Prostate gland (tissue), 2 donors: ENCODE measurements at regions not wholly inside any gene's neighbourhood (a gene's known extent, or its start where the extent isn't known, plus 50 kb on each side); places are given as distances from the start of the nearest gene placed in this dataset.

Experiments used
- DNase-seq: peaks from one replicate; pipeline ENCODE4 v3.0.0-alpha.2; 2019; ENCODE audit warnings: low spot score
- H3K27ac ChIP-seq, 2 donors: fragments of 200-600 bp; sonication (generic); 2 replicates each; pipeline ENCODE4 v1.5.1; 2017 to 2019
- H3K27me3 ChIP-seq: fragments of 200-600 bp; sonication (generic); replicated peaks from 2 replicates; pipeline ENCODE4 v1.5.1; 2019; ENCODE audit not compliant: insufficient read depth
- H3K36me3 ChIP-seq, 2 donors: fragments of 200-600 bp; sonication (generic); 1 replicate in 1 of 2; 2 replicates in 1 of 2; pipeline versions ENCODE4 v1.5.1 to v1.8.1; 2017 to 2019
- H3K4me1 ChIP-seq: fragments of 200-600 bp; sonication (generic); replicated peaks from 2 replicates; pipeline ENCODE4 v1.5.1; 2019
- H3K4me3 ChIP-seq, 2 donors: fragments of 200-600 bp; sonication (generic); 2 replicates each; pipeline ENCODE4 v1.5.1; 2017 to 2019
- H3K9me3 ChIP-seq: fragments of 200-600 bp; sonication (generic); 2 replicates; pipeline ENCODE4 v1.5.1; 2017
- CTCF ChIP-seq, 4 experiments: fragments of 200-600 bp in 2 of 4; fragments of 450-650 bp in 2 of 4; sonication (generic) in 2 of 4; IDR thresholded peaks; 1 replicate in 3 of 4; 2 replicates in 1 of 4; pipeline ENCODE4 v1.5.1; 2016 to 2019; ENCODE audit warnings: antibody characterized with exemption in 4 of 4, mild to moderate bottlenecking in 2 of 4, moderate library complexity in 2 of 4
- POLR2A ChIP-seq: fragments of 450-650 bp; IDR thresholded peaks from one replicate; pipeline ENCODE4 v1.6.1; 2016; ENCODE audit warnings: antibody characterized with exemption, mild to moderate bottlenecking
- POLR2AphosphoS5 ChIP-seq: sonication (generic); formaldehyde crosslinking; IDR thresholded peaks from one replicate; pipeline ENCODE4 v1.6.1; 2017; ENCODE audit warnings: antibody characterized with exemption
- WGBS: methylation state at CpG from one replicate; pipeline ENCODE4 v1.1.5; 2018; 5-methylcytosine and 5-hydroxymethylcytosine counted together
- intact Hi-C: fragments of 100-400 bp; cut with DNase I; formaldehyde crosslinking; loops from one replicate; pipeline ENCODE4 v1.14.2; 2022

GRCh38 chr9:126116351-126117157, 210.1 kb upstream of the MVB12B start:
- H3K27ac ChIP-seq: no peak overlapping the region
- 84% methylated on average over 17 of the region's 17 CpGs for WGBS
- DNase-seq: no peak
- intact Hi-C loops: no loop called here
- H3K4me3 ChIP-seq: no peak overlapping the region
- no peaks in the 10 kb centered on the region for H3K4me1 ChIP-seq
- no peaks in the 10 kb centered on the region for H3K36me3 ChIP-seq
- no peaks in the 10 kb centered on the region for H3K9me3 ChIP-seq
- H3K27me3 ChIP-seq: no peaks in the 10 kb centered on the region
- TF ChIP-seq POLR2AphosphoS5 (no peak), CTCF (IDR thresholded peaks at IDR 0.05) (no peak), POLR2A (no peak)

GRCh38 chr9:126117158-126117425, 209.5 kb upstream of the MVB12B start:
- H3K9me3 ChIP-seq: no peaks in the 10 kb centered on the region
- H3K27ac ChIP-seq: no peak overlapping the region
- no peaks in the 10 kb centered on the region for H3K27me3 ChIP-seq
- no peak overlapping the region for H3K4me3 ChIP-seq
- H3K36me3 ChIP-seq: no peaks in the 10 kb centered on the region
- no peak for DNase-seq
- TF ChIP-seq CTCF (IDR thresholded peaks at IDR 0.05): no peak
- intact Hi-C loops: no loop called here
- 93% methylated on average over 4 of the region's 4 CpGs for WGBS
- H3K4me1 ChIP-seq: no peaks in the 10 kb centered on the region

GRCh38 chr9:126117631-126118030, 209.0 kb upstream of the MVB12B start:
- DNase-seq: no peak
- TF ChIP-seq POLR2A (no peak), POLR2AphosphoS5 (no peak), CTCF (IDR thresholded peaks at IDR 0.05) (no peak)
- Histone ChIP-seq H3K27ac (no peak overlapping the region), H3K4me3 (no peak overlapping the region), H3K9me3 (no peaks in the 10 kb centered on the region), H3K36me3 (no peaks in the 10 kb centered on the region), H3K27me3 (no peaks in the 10 kb centered on the region), H3K4me1 (no peaks in the 10 kb centered on the region)
- intact Hi-C loops: no loop called here
- WGBS: 89% methylated on average over 9 of the region's 9 CpGs

- Histone ChIP-seq H3K9me3 (no peaks in the 10 kb centered on the region), H3K36me3 (no peaks in the 10 kb centered on the region), H3K27ac (no peak overlapping the region), H3K4me1 (no peaks in the 10 kb centered on the region), H3K27me3 (no peaks in the 10 kb centered on the region), H3K4me3 (no peak overlapping the region)
- DNase-seq: no peak
- no peak for TF ChIP-seq POLR2A
- TF ChIP-seq POLR2AphosphoS5: no peak
- TF ChIP-seq CTCF (IDR thresholded peaks at IDR 0.05): no peak
- WGBS: 85% methylated on average over 6 of the region's 6 CpGs
- intact Hi-C loops: no loop called here
Measured at GRCh38 chr9:126119731-126120130, 206.9 kb upstream of the MVB12B start.

GRCh38 chr9:126122901-126123616, 203.6 kb upstream of the MVB12B start:
- Histone ChIP-seq H3K4me1 (no peaks in the 10 kb centered on the region), H3K36me3 (no peaks in the 10 kb centered on the region), H3K4me3 (no peak overlapping the region), H3K9me3 (no peaks in the 10 kb centered on the region), H3K27me3 (no peaks in the 10 kb centered on the region), H3K27ac (no peak overlapping the region)
- WGBS: 69% methylated on average over 4 of the region's 4 CpGs
- TF ChIP-seq CTCF (IDR thresholded peaks at IDR 0.05) (no peak), POLR2AphosphoS5 (no peak), POLR2A (no peak)
- DNase-seq: no peak
- intact Hi-C loops: no loop called here
